HG02885 (cell line): ENCODE measurements at regions not wholly inside any gene's neighbourhood (a gene's known extent, or its start where the extent isn't known, plus 50 kb on each side); places are given as distances from the start of the nearest gene placed in this dataset.
"Not testable (repeated sequence)": the region's sequence is repeated elsewhere in the genome, so short reads cannot be mapped to it uniquely, and the experiment has no call there.

Experiments
- ATAC-seq: cut with Tn5 transposase; IDR thresholded peaks from one replicate; pipeline ENCODE4 v1.9.1; 2021; ENCODE audit warnings: mild to moderate bottlenecking; ENCODE audit not compliant: unreplicated experiment, poor library complexity

- no peak for ATAC-seq
Observed at GRCh38 chr20:11976966-11977365, 59.3 kb downstream of the BTBD3 start.

DNA sequence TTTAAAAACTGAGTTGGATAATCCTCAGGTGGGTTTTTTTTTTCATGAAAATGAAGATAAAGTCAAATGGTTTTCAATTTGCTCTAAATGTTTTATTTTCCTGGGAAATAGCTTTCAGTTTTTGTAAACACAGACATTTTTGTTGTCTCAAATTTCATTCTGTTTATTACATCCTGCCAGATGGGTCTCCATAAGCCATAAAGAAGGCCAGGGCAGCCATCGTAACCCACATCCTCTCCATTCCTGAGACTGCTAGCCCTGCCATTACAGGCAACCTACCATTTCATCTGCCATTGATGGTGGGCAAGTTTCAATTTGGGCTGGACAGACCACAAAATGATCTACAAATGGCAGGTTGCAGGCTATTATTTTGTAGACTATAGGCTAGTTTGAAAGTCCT, 60.8 kb downstream of the BTBD3 start:
- ATAC-seq: no peak

- no peak for ATAC-seq
Observed at GRCh38 chr20:11979306-11979990, 61.8 kb downstream of the BTBD3 start.

DNA sequence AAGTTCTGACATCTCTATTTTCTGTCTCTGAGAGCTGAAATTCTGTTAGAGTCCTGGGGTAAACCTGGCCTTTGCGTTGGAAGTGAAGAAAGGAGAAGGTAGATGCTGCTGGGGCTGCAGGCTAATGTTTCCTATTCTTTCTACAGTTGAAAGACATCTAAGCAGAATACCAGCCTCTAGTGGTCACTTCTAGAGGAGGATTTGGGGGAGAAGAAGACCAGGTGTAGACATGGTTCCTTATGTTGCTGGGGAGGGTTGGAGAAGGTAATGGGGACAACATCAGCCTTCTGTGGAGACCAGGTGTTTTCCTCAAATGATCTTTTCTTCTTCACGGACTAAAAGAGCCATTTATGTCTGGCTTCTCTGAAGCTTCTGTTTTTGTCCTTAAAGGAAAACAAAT, 62.6 kb downstream of the BTBD3 start:
- no peak for ATAC-seq

DNA sequence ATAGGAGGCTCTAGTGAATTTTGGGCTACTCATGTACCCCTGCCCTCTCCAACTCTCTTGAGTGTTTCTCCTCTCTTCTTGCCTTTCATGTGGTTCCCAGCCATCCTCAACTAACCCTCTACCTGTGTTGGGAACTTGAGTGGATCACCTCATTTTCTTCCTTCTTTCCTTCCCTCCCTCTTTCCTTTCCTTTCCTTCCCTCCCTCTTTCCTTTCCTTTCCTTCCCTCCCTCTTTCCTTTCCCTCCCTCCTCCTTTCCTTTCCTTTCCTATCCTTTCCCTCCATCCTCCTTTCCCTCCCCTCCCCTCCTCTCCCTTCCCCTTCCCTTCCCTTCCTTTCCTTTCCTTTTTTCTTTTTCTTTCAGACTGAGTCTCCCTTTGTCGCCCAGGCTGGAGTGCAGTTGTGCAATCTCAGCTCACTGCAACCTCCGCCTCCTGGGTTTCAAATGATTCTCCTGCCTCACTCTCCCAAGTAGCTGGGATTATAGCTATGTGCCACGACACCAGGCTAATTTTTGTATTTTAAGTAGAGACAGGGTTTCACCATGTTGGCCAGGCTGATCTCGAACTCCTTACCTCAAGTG, 63.8 kb downstream of the BTBD3 start:
- no peak for ATAC-seq

- ATAC-seq: no peak
Observed at GRCh38 chr20:11982289-11982954, 64.7 kb downstream of the BTBD3 start.

GRCh38 chr20:11982955-11983470, 65.3 kb downstream of the BTBD3 start:
- no peak for ATAC-seq

DNA sequence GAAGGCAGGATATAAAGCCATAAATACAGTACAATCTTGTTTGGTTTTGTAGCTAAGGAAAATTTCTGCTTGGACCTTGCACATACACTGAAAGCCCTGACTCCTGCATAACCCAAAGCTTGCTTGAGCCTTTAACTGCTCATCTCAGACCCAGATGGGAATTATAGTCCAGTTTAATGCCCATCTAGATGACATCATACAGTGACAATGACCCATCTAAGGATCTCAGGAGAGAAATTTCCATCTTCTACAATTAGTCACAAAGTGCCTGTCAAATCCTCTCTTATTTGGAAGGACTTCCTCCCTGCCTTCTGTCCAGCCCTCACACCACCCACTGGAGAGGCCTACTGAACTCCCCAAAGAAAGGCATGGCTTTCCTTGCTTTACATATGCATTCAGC, 69.3 kb downstream of the BTBD3 start:
- no peak for ATAC-seq

DNA sequence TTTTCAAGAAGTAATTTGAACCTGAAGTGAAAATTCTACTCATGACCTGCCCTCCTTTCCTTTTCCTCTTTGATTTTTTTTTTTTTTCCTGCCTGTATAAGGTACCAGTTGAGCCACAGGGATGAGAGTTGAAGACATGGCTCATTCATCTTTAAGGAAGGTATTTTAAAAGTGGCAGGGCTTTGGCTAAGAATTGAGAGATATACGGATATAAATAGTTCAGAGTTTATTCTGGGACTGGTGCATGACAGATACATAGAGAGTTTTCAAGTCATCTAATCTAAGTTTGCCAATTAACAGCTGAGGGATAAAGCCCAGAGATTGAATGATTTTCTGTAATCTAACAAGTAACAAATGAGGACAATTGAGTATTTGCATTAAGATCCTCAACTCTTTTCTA, 69.8 kb downstream of the BTBD3 start:
- ATAC-seq: no peak

- ATAC-seq: no peak
Observed at GRCh38 chr20:11989018-11989771, 71.5 kb downstream of the BTBD3 start.

DNA sequence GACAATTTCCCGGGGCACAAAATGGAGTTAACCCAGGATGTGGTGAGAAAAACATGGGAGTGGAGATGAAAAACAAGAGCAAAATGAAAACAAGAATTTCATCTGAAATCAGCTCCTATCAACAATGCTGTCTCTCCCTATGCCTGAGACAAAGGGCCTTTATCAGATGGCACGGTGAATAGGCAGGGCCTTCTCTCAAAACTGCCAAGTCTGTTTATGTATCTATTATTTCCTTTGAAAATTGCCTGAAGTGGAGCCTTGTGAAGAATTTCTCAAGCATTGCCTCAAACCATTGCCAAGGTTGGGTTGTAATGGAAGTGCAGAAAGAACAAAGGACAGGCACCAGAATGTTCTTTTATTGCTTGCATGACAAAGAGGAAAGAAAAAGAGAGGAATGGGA, 74.7 kb downstream of the BTBD3 start:
- ATAC-seq: no peak

DNA sequence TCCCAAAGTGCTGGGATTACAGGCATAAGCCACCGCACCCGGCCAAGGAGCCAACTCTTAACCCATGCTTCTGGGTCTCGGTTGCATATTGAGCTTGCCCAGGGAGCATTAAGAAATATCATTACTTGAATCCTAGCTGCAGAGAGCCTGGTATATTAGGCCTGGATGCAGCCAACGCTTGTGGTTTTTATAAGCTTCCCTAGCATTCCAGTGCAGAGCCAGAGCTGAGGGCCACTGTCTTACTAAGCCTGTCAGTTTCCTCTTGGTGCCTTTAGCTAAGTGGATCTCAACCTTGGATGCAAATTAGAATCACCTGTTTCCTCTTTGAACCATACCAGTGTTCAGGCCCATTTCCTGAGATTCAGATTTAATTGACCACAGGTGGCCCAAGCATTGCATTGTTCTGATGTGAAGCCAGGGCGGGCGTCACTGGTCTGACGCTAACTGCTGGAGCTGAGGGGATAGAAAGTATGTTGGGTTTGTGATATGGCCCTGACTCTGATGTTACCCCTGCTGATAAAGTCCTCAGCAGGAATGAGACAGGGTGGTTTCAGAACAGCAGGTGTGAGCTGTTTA, 76.3 kb downstream of the BTBD3 start:
- ATAC-seq: no peak

GRCh38 chr20:11995805-11996567, 78.3 kb downstream of the BTBD3 start:
- ATAC-seq: no peak

GRCh38 chr20:12004776-12005175, 87.1 kb downstream of the BTBD3 start:
- not testable (repeated sequence) for ATAC-seq

DNA sequence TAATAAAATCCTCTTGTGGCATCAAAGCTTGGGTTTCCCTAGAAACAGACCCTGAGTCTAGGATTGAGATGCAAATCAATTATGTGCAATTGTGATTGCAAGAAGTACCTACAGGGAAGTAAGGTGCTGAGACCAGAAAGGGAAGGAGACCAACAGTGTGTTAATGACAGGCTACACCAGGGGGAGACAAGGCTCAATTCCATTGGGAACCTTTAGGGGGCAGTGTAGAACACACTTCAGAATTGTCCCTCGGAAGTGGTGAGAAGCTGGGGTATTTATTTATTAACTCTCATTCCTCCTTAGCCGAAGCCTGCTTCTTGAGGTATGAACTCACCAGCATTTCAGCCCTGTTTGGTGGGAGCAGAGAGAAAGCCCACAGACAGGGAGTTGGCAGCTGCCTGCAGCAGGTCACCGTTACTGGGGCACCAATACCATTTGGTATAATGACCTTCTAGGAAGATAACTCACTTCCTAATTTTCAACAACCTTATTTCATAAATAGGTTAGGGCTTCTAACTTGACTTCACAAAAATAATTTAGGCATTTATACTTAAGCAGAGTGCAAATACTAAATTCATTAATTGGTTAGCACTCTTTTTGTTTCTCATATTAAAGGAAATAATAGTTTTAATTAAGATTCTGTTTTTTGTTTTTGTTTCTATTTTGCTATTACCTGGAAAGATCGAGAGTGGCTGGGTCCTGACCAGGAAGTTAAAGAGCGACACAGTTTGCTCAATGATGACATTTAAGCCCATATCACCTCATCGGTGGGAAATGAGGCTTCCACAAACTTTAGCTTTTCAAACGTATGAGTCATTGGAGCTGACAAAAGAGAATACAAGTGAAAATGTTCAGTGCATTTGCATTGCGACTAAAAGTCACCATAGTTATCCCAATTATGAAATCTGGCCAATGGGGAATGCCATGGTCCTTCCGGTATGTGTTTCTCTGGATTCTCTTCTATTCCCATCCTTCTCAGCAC, 94.8 kb downstream of the BTBD3 start:
- peak; percentile 80 for ATAC-seq

GRCh38 chr20:12014276-12014675, 96.6 kb downstream of the BTBD3 start:
- ATAC-seq: no peak

GRCh38 chr20:12014736-12015135, 97.0 kb downstream of the BTBD3 start:
- no peak for ATAC-seq

DNA sequence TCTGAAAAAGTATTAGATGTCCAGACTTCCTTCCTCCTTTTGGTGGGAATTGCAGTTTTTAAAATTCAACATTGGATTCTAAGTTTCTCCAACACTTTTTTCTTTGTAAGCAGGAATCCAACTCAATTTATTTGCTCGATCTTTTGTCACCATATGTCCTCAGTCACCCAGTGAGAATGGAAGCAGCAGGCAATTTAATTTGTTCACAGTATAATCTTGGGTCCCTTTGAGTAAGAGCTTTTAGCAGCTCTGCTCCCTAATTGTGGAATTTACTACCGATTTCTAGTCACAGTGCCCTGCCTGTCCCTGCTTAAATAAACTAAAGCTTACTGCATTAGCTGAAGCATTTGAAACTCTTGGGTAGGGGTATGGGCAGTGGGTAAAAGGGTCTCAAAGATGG, 98.6 kb downstream of the BTBD3 start:
- ATAC-seq: no peak

GRCh38 chr20:12019715-12020114, 102.0 kb downstream of the BTBD3 start:
- ATAC-seq: no peak
